Activated CD4-positive, alpha-beta T cell treated with anti-CD3 and anti-CD28 coated beads for 36 hours (primary cell): ENCODE measurements at regions not wholly inside any gene's neighbourhood (a gene's known extent, or its start where the extent isn't known, plus 50 kb on each side); places are given as distances from the start of the nearest gene placed in this dataset.

ENCODE experiments used
- ATAC-seq: fragments of 200-7000 bp; cut with Tn5 transposase; one replicate; pipeline ENCODE4 v1.10.0; 2021; ENCODE audit warnings: mild to moderate bottlenecking, moderate library complexity
- CTCF ChIA-PET: fragments of 350-600 bp; sonication (Branson Sonifier 250); formaldehyde crosslinking; loops from one replicate; lab custom pipeline; 2021; ENCODE audit warnings: antibody characterized with exemption; lab: Charles Lee
- POLR2A ChIA-PET: fragments of 350-600 bp; sonication (Branson Sonifier 250); formaldehyde crosslinking; loops from one replicate; lab custom pipeline; 2021; ENCODE audit warnings: antibody characterized with exemption, inconsistent platforms; lab: Charles Lee
- DNase-seq: peaks from one replicate; pipeline ENCODE4 v3.0.0-alpha.2; 2020
- H3K27ac Mint-ChIP-seq: one replicate; pipeline ENCODE4 v1.8.0; 2021; ENCODE audit warnings: mixed read lengths
- H3K27me3 Mint-ChIP-seq: one replicate; pipeline ENCODE4 v1.8.0; 2021; ENCODE audit warnings: mixed read lengths
- H3K36me3 Mint-ChIP-seq: one replicate; pipeline ENCODE4 v1.8.0; 2021; ENCODE audit warnings: low read depth, mixed read lengths
- H3K4me1 Mint-ChIP-seq: one replicate; pipeline ENCODE4 v1.8.0; 2021; ENCODE audit warnings: mixed read lengths
- H3K4me3 Mint-ChIP-seq: one replicate; pipeline ENCODE4 v1.8.0; 2021; ENCODE audit warnings: mild to moderate bottlenecking, moderate library complexity, mixed read lengths
- H3K9me3 Mint-ChIP-seq: one replicate; pipeline ENCODE4 v1.8.0; 2021; ENCODE audit warnings: low read depth, mixed read lengths
- intact Hi-C, 2 experiments: fragments of 100-400 bp; cut with DNase I in 1 of 2; cut with micrococcal nuclease in 1 of 2; formaldehyde crosslinking; loops; one replicate each; pipeline versions ENCODE4 v1.14.2 to v1.15.1; 2022 to 2024; cut with DNase I, micrococcal nuclease

DNA sequence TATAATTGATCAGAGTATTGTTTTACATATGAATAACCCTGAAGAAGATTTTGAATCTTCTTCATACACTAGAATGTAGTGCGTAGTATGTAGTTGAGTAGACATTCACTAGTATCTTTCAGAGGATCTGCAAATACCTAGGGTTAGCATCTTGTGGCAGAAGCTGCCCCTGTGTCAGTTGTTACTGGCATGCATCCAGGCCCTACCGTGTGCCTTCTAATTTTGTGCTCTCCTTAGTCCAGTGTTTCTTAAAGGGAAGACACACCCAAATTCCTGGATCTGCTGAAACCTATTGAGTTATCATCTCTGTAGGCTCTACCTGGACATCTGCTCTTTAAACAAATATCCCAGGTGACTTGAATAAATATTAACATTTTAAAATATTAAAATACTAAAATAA, 99.7 kb upstream of the SERTAD2 start:
- no peak for ATAC-seq
- POLR2A ChIA-PET: no interaction called here
- Mint-ChIP-seq H3K4me1 (peaks cover 22% of the 10 kb centered on the region), H3K9me3 (no peaks in the 10 kb centered on the region), H3K27me3 (no peaks in the 10 kb centered on the region), H3K36me3 (no peaks in the 10 kb centered on the region), H3K4me3 (no peak overlapping the region), H3K27ac (no peak overlapping the region)
- DNase-seq: no peak
- intact Hi-C loops: loop anchor here (5.0 kb wide), 5 partner anchors 56 to 679 kb away; partner anchors contain the start of genes ACTR2 (in 1 of the 2) and SPRED2 (in 1 of the 2)
- CTCF ChIA-PET: interaction anchor here (1.0 to 1.3 kb wide), 2 partner anchors 15 to 105 kb away, joined by 3 read pairs; no protein-coding TSS in a partner anchor

DNA sequence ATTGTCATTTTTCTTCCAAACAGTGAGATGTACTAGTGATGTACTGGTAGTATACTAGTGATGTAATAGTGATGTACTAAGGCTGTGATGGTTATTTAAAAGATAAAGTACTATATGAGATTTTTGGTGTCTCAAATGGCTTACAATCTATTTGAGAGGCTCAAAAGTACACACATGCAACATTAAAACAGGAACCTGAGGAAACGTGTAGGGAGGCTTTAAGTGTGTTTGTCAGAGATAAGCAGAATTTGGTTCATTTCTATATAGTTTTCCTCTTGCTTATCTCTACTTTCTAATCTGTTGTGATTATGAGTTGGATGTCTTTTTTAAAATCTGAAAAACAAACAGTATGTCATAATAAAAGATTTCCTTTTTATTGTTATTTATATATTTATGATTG, 100.9 kb upstream of the SERTAD2 start:
- no peak overlapping the region for H3K4me3 Mint-ChIP-seq
- intact Hi-C loops: loop anchor here (1.0 to 5.0 kb wide), 6 partner anchors 41 to 678 kb away; partner anchors contain the start of genes ACTR2 (in 1 of the 2) and SPRED2 (in 1 of the 2)
- CTCF ChIA-PET: interaction anchor here (0.7 to 1.4 kb wide), 3 partner anchors 13 to 321 kb away, joined by 3 to 4 read pairs (median 3); no protein-coding TSS in a partner anchor
- DNase-seq (no peak), ATAC-seq (no peak)
- peaks cover 12% of the 10 kb centered on the region for H3K4me1 Mint-ChIP-seq
- no peaks in the 10 kb centered on the region for H3K27me3 Mint-ChIP-seq
- POLR2A ChIA-PET: no interaction called here
- no peaks in the 10 kb centered on the region for H3K9me3 Mint-ChIP-seq
- no peak overlapping the region for H3K27ac Mint-ChIP-seq
- H3K36me3 Mint-ChIP-seq: no peaks in the 10 kb centered on the region

DNA sequence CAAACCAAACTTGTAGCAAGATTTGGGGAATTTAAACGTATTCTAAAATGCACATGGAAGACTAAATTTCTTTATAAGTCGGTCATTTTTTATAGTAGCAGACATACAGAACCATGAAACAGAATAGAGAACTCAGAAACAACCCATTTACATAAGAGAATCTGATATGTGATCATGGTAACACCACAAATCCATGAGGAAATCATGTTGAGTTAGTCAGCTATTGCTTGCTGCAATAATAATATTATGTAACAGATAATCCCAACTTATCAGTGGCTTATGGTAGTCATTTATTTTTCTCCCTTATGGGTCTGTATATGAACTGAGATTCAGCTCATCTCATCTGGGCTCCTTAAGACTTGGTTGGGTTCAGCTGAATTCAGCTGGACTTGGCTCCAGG, 103.4 kb upstream of the SERTAD2 start:
- ATAC-seq (no peak), DNase-seq (no peak)
- Mint-ChIP-seq H3K27ac (no peak overlapping the region), H3K27me3 (no peaks in the 10 kb centered on the region), H3K9me3 (no peaks in the 10 kb centered on the region), H3K36me3 (no peaks in the 10 kb centered on the region), H3K4me3 (no peak overlapping the region), H3K4me1 (peaks cover 6% of the 10 kb centered on the region)
- ChIA-PET POLR2A (no interaction called here), CTCF (no interaction called here)
- intact Hi-C loops: no loop called here

DNA sequence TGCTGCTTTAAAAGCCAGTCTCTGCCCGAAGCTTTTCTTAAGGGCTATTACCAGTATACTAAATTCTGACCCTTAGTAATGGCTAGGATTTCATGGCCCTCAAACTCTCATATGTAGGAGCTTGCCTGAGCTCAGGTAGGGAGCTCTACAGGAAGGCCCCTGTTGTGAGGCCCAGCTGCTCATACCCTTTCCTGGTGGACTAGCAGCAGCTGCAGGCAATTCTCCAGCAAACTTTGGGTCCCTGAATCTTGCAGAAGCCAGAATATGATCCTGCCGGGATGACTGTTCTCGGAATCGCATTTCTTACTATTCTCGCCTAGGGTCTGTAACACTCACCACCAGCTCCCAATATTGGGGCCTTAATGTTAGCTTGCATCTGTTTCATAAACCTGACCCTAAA, 106.4 kb upstream of the SERTAD2 start:
- ChIA-PET POLR2A (interaction anchor here (1.5 kb wide), 1 partner anchor 9 kb away, joined by 3 read pairs; no protein-coding TSS in a partner anchor), CTCF (interaction anchor here (0.6 to 1.4 kb wide), 3 partner anchors 153 to 198 kb away, joined by 3 to 4 read pairs (median 4); no protein-coding TSS in a partner anchor)
- no peak for ATAC-seq

DNA sequence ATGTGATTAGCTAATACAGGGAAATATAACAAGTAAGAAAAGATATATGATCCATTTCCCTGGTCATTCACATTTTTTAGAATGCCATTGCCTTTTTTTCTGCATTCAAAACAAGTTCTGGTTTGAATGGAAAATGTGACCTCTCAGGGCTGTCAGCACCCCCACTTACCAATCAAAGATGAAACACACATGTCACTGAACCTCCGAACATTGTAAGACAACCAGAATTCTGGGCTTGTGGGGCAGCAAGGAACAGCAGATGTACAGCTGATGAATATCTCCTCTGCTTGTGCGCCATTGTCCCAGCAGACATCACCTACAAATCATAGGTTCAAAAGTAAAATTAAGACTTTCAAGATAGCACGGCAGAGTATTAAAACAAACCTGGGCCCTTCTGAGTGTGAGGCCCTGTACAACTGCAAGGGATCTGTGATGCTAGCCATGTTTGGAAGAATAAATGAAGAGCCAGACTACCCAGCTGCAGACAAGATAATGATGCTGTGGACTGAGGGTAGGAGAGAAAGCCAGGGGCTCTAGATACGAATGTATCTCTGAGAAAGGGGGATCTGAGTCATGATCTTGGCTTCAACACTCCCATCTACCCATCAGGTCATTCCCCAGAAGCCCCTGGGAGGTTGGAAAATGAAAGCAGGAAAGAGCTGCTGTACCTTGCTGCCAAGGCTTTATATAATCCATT, 108.7 kb upstream of the SERTAD2 start:
- Mint-ChIP-seq H3K27ac (peak overlapping the region; percentile 26), H3K27me3 (no peaks in the 10 kb centered on the region), H3K4me1 (peaks cover 21% of the 10 kb centered on the region), H3K4me3 (no peak overlapping the region), H3K9me3 (no peaks in the 10 kb centered on the region), H3K36me3 (no peaks in the 10 kb centered on the region)
- DNase-seq: no peak
- POLR2A ChIA-PET: no interaction called here
- intact Hi-C loops: no loop called here
- ATAC-seq: no peak
- CTCF ChIA-PET: interaction anchor here (0.8 to 3.1 kb wide), 5 partner anchors 10 to 116 kb away, joined by 3 to 11 read pairs (median 8); no protein-coding TSS in a partner anchor

More for the DNA sequence above, 106.4 kb upstream of the SERTAD2 start:
- H3K4me3 Mint-ChIP-seq: no peak overlapping the region
- no peaks in the 10 kb centered on the region for H3K36me3 Mint-ChIP-seq
- intact Hi-C loops: no loop called here
- H3K27ac Mint-ChIP-seq: no peak overlapping the region
- H3K9me3 Mint-ChIP-seq: no peaks in the 10 kb centered on the region
- peaks cover 11% of the 10 kb centered on the region for H3K4me1 Mint-ChIP-seq
- DNase-seq: no peak
- no peaks in the 10 kb centered on the region for H3K27me3 Mint-ChIP-seq

DNA sequence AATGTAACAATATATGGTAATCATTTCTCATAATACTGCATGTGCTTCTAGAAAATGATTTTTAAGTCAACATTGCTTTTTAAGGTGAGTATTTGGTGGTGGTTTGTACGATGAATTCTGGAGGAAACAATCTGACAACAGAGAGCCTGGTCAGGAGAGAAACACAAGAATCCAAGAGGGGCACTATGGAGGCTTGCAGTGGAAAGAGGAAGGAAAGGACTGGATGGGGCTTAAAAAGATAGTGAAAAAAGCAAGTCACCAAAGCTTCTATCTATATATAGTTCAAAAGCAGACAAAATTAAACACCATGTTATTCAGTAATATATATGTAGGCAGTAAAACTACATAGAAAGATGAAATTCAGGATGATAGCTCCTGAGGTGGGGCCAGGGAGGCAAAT, 109.4 kb upstream of the SERTAD2 start:
- no peaks in the 10 kb centered on the region for H3K9me3 Mint-ChIP-seq
- DNase-seq (no peak), ATAC-seq (no peak)
- H3K4me1 Mint-ChIP-seq: peaks cover 24% of the 10 kb centered on the region
- POLR2A ChIA-PET: no interaction called here
- intact Hi-C loops: no loop called here
- no peaks in the 10 kb centered on the region for H3K36me3 Mint-ChIP-seq
- no peak overlapping the region for H3K27ac Mint-ChIP-seq
- no peak overlapping the region for H3K4me3 Mint-ChIP-seq
- CTCF ChIA-PET: interaction anchor here (0.9 to 3.1 kb wide), 3 partner anchors 12 to 117 kb away, joined by 3 to 11 read pairs (median 11); no protein-coding TSS in a partner anchor
- H3K27me3 Mint-ChIP-seq: no peaks in the 10 kb centered on the region

DNA sequence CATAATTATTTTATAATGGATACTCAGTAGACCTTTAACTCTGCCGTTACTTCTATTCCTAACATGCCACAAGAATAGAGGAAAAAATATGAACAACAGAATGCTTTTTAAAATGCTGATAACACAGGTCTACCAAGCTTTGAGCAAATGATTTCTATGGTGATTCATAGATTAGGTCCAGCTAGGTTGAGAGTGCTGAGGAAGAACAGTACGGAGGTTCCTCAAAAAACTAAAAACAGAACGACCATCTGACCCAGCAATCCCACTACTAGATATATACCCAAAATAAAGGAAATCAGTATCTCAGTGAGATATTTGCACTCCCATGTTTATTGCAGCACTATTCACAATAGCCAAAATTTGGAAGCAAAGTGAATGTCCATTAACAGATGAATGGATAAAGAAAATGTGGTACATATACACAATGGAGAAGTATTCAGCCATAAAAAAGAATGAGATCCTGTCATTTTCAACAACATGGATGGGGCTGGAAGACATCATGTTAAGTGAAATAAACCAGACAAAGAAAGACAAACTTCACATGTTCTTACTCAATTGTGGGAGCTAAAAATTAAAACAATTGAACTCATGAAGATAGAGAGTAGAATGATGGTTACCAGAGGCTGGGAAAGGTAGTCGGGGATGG, 111.6 kb upstream of the SERTAD2 start:
- no peaks in the 10 kb centered on the region for H3K27me3 Mint-ChIP-seq
- no peaks in the 10 kb centered on the region for H3K36me3 Mint-ChIP-seq
- DNase-seq: no peak
- H3K9me3 Mint-ChIP-seq: no peaks in the 10 kb centered on the region
- ChIA-PET POLR2A (no interaction called here), CTCF (interaction anchor here (1.0 to 3.1 kb wide), 3 partner anchors 14 to 113 kb away, joined by 3 to 11 read pairs (median 5); no protein-coding TSS in a partner anchor)
- ATAC-seq: no peak
- no peak overlapping the region for H3K27ac Mint-ChIP-seq
- intact Hi-C loops: loop anchor here in 1 of 2 experiments (5.0 kb wide), 2 partner anchors 118 to 243 kb away; partner anchors contain the start of gene AFTPH
- H3K4me3 Mint-ChIP-seq: no peak overlapping the region
- H3K4me1 Mint-ChIP-seq: peaks cover 32% of the 10 kb centered on the region

DNA sequence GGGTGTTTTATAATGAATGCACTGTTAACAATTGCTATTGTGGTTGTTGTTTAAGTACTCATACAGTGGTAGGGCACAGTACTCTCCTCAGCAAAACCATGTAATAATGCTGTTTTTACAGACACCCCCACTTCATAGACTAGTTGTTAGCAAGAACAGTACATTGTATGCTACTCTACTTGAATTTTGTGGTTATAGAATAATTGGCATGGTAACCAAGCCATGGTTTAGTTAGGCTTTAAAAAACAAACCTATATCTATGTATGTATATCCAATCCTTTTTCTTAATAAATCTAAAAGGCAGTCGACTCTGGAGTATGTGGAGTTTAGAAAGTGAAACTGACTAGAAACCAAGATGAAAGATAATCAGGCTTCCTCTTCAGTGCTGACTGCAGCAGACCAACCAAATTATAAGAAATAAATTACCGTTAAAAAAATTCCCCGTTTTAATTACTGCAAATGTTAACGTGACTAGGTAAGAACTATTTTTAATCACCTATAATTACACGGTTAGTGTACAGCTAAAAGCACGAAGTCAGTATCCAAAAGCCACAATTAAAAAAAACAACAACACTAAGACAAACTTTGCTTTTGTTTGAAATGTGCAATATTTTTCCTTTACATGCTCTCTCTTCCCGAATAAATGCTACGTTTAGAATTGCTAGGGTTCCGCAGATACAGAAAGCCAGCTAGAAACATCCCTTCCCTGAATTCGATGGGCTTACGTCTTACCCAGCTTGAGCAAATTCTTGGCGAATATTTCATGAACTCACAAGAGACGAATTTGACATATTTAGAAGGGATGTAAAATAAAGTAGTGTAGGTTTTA, 113.3 kb upstream of the SERTAD2 start:
- ChIA-PET POLR2A (no interaction called here), CTCF (interaction anchor here (0.6 to 2.6 kb wide), 6 partner anchors 12 to 121 kb away, joined by 3 to 9 read pairs (median 4); no protein-coding TSS in a partner anchor)
- Mint-ChIP-seq H3K4me1 (peaks cover 31% of the 10 kb centered on the region), H3K27ac (peak overlapping the region; percentile 80), H3K4me3 (peak overlapping the region; percentile 71), H3K9me3 (no peaks in the 10 kb centered on the region), H3K36me3 (no peaks in the 10 kb centered on the region), H3K27me3 (peaks cover 2% of the 10 kb centered on the region)
- DNase-seq: no peak
- intact Hi-C loops: loop anchor here (1.0 to 5.0 kb wide), 6 partner anchors 16 to 245 kb away; partner anchors contain the start of gene AFTPH (in 1 of the 2)
- ATAC-seq: peak; percentile 50

DNA sequence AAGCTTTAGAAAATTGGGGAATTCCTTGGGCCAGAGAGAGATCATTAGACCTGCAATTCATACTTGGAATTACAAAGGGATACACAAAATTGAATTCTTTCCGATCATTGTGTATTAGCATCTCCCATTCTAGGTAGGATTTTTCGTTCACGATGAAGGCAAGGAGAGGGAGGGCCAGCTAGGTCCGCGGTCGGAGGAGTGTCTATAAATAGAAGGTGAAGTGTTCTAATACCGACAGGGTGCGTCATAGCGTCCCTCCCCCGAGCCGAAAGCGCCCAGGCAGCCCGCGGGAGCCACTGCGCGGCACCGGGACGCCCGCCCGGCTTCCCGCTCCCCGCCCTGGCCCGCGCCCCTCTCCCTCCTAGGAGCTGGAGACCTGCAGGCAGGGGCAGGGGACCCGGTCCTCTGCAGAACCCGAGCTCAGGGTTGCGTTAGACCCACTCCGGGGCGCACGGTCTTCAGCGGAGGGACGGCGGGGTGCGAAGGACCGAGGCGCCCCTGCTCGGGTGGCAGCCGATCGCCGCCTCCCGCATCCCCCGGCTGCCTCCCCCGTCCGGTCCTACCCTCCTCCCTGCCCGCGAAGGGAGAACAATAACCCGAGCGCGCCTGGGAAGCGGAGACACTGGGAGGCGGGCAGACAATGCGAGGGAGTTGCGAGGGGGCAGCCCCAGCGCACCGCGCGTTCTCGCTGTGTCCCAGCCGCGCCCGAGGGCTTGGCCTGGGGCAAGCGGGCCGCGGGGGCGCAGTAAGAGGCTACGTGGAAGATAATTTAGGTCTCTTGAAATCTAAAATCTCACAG, 114.2 kb upstream of the SERTAD2 start:
- peaks cover 25% of the 10 kb centered on the region for H3K4me1 Mint-ChIP-seq
- peak overlapping the region; percentile 71 for H3K4me3 Mint-ChIP-seq
- CTCF ChIA-PET: interaction anchor here (0.6 to 2.6 kb wide), 7 partner anchors 12 to 444 kb away, joined by 3 to 9 read pairs (median 3); no protein-coding TSS in a partner anchor
- no peaks in the 10 kb centered on the region for H3K9me3 Mint-ChIP-seq
- peaks cover 2% of the 10 kb centered on the region for H3K27me3 Mint-ChIP-seq
- POLR2A ChIA-PET: no interaction called here
- no peaks in the 10 kb centered on the region for H3K36me3 Mint-ChIP-seq
- H3K27ac Mint-ChIP-seq: peak overlapping the region; percentile 80
- peak; percentile 86 for DNase-seq
- peak; percentile 84 for ATAC-seq
- intact Hi-C loops: loop anchor here (1.0 to 5.0 kb wide), 8 partner anchors 17 to 246 kb away; partner anchors contain the start of gene AFTPH (in 1 of the 2)

DNA sequence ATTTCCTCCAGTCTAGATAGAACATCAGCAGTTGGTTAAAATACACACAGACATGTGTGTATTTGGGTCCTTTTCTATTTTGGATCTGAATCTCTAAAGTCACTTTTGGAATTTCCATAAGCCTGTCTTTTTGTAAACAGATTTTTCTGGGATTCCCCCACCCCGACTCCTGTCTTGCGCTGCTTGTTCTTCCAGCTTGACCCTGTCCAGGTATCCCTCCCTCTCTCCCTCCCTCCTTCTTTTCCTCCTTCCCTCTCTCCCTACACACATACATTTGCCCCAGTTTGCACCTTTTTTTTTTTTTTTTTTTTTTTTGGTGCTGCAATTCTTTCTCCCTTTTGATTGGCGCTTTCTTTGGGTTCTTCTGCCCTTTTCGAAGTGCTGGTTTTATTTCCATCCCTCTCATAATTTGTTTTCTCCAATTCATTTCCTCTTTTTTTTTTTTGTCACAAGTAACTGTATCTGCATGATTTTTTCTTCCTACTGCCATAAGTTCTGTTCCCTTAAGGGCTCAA, 114.8 kb upstream of the SERTAD2 start:
- Mint-ChIP-seq H3K4me3 (peak overlapping the region; percentile 71), H3K27ac (peak overlapping the region; percentile 39), H3K27me3 (peaks cover 2% of the 10 kb centered on the region), H3K9me3 (no peaks in the 10 kb centered on the region), H3K4me1 (peaks cover 21% of the 10 kb centered on the region), H3K36me3 (no peaks in the 10 kb centered on the region)
- DNase-seq: no peak
- intact Hi-C loops: loop anchor here (1.0 to 5.0 kb wide), 4 partner anchors 63 to 246 kb away; partner anchors contain the start of gene AFTPH (in 1 of the 2)
- CTCF ChIA-PET: interaction anchor here (0.6 to 2.6 kb wide), 5 partner anchors 13 to 443 kb away, joined by 3 to 7 read pairs (median 3); no protein-coding TSS in a partner anchor
- ATAC-seq: no peak
- POLR2A ChIA-PET: no interaction called here
